ENCODE measurements at regions not wholly inside any gene's neighbourhood (a gene's known extent, or its start where the extent isn't known, plus 50 kb on each side); places are given as distances from the start of the nearest gene placed in this dataset.

- TF ChIP-seq CTCF (IDR thresholded peaks at IDR 0.05) (no peak), POLR2A (IDR thresholded peaks at IDR 0.05) (no peak), POLR2AphosphoS5 (IDR thresholded peaks at IDR 0.05; ENCODE audit: insufficient read depth in 1 of 2, low read depth in 1 of 2) (no peak)
Observed at GRCh38 chr12:67103521-67103920, 165.6 kb upstream of the CAND1 start.

Data from vagina (tissue), 2 donors.